ENCODE measurements at regions not wholly inside any gene's neighbourhood (a gene's known extent, or its start where the extent isn't known, plus 50 kb on each side); places are given as distances from the start of the nearest gene placed in this dataset.

DNA sequence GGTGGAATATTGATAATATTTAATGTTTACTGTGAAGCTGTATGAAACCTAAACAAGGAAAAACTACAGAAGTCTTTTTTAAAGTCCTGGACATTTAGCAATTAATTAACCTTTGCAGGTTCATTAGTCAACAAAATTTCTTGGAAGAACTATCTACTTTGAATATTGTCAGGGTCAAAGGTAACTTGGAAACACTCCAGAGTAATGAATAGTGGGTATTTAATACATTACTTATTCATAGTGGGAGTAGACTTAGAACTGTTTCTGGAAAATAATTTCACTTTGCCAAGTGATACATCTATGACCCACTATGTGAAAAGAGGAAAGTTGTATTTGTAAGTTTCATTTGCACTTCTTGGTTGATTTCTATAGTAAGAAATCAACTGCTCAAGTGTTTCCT is 319.1 kb downstream of the TFAP2B start:
- TF ChIP-seq KAT7 (CRISPR knock-in tag; IDR thresholded peaks at IDR 0.05; ENCODE audit: borderline replicate concordance) (no peak), MEIS2 (CRISPR knock-in tag; IDR thresholded peaks at IDR 0.05) (no peak), ZFX (CRISPR knock-in tag; IDR thresholded peaks at IDR 0.05; ENCODE audit: low read depth) (no peak), ZSCAN20 (CRISPR knock-in tag; IDR thresholded peaks at IDR 0.05; ENCODE audit: borderline replicate concordance) (no peak), JUN (CRISPR knock-in tag; IDR thresholded peaks at IDR 0.05) (no peak)
- TF ChIP-seq, protein P1, sequence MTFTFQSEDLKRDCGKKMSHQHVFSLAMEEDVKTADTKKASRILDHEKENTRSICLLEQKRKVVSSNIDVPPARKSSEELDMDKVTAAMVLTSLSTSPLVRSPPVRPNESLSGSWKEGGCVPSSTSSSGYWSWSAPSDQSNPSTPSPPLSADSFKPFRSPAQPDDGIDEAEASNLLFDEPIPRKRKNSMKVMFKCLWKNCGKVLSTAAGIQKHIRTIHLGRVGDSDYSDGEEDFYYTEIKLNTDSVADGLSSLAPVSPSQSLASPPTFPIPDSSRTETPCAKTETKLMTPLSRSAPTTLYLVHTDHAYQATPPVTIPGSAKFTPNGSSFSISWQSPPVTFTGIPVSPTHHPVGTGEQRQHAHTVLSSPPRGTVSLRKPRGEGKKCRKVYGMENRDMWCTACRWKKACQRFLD (CRISPR knock-in tag; IDR thresholded peaks at IDR 0.05; ENCODE audit: borderline replicate concordance): no peak
- TF ChIP-seq, protein P2, sequence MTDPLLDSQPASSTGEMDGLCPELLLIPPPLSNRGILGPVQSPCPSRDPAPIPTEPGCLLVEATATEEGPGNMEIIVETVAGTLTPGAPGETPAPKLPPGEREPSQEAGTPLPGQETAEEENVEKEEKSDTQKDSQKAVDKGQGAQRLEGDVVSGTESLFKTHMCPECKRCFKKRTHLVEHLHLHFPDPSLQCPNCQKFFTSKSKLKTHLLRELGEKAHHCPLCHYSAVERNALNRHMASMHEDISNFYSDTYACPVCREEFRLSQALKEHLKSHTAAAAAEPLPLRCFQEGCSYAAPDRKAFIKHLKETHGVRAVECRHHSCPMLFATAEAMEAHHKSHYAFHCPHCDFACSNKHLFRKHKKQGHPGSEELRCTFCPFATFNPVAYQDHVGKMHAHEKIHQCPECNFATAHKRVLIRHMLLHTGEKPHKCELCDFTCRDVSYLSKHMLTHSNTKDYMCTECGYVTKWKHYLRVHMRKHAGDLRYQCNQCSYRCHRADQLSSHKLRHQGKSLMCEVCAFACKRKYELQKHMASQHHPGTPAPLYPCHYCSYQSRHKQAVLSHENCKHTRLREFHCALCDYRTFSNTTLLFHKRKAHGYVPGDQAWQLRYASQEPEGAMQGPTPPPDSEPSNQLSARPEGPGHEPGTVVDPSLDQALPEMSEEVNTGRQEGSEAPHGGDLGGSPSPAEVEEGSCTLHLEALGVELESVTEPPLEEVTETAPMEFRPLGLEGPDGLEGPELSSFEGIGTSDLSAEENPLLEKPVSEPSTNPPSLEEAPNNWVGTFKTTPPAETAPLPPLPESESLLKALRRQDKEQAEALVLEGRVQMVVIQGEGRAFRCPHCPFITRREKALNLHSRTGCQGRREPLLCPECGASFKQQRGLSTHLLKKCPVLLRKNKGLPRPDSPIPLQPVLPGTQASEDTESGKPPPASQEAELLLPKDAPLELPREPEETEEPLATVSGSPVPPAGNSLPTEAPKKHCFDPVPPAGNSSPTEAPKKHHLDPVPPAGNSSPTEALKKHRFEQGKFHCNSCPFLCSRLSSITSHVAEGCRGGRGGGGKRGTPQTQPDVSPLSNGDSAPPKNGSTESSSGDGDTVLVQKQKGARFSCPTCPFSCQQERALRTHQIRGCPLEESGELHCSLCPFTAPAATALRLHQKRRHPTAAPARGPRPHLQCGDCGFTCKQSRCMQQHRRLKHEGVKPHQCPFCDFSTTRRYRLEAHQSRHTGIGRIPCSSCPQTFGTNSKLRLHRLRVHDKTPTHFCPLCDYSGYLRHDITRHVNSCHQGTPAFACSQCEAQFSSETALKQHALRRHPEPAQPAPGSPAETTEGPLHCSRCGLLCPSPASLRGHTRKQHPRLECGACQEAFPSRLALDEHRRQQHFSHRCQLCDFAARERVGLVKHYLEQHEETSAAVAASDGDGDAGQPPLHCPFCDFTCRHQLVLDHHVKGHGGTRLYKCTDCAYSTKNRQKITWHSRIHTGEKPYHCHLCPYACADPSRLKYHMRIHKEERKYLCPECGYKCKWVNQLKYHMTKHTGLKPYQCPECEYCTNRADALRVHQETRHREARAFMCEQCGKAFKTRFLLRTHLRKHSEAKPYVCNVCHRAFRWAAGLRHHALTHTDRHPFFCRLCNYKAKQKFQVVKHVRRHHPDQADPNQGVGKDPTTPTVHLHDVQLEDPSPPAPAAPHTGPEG (CRISPR knock-in tag; IDR thresholded peaks at IDR 0.05): no peak
- TF ChIP-seq, protein P3, sequence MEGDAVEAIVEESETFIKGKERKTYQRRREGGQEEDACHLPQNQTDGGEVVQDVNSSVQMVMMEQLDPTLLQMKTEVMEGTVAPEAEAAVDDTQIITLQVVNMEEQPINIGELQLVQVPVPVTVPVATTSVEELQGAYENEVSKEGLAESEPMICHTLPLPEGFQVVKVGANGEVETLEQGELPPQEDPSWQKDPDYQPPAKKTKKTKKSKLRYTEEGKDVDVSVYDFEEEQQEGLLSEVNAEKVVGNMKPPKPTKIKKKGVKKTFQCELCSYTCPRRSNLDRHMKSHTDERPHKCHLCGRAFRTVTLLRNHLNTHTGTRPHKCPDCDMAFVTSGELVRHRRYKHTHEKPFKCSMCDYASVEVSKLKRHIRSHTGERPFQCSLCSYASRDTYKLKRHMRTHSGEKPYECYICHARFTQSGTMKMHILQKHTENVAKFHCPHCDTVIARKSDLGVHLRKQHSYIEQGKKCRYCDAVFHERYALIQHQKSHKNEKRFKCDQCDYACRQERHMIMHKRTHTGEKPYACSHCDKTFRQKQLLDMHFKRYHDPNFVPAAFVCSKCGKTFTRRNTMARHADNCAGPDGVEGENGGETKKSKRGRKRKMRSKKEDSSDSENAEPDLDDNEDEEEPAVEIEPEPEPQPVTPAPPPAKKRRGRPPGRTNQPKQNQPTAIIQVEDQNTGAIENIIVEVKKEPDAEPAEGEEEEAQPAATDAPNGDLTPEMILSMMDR (CRISPR knock-in tag; IDR thresholded peaks at IDR 0.05): no peak
- TF ChIP-seq, protein P4, sequence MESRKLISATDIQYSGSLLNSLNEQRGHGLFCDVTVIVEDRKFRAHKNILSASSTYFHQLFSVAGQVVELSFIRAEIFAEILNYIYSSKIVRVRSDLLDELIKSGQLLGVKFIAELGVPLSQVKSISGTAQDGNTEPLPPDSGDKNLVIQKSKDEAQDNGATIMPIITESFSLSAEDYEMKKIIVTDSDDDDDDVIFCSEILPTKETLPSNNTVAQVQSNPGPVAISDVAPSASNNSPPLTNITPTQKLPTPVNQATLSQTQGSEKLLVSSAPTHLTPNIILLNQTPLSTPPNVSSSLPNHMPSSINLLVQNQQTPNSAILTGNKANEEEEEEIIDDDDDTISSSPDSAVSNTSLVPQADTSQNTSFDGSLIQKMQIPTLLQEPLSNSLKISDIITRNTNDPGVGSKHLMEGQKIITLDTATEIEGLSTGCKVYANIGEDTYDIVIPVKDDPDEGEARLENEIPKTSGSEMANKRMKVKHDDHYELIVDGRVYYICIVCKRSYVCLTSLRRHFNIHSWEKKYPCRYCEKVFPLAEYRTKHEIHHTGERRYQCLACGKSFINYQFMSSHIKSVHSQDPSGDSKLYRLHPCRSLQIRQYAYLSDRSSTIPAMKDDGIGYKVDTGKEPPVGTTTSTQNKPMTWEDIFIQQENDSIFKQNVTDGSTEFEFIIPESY (CRISPR knock-in tag; IDR thresholded peaks at IDR 0.05): no peak
